ENCODE measurements at regions not wholly inside any gene's neighbourhood (a gene's known extent, or its start where the extent isn't known, plus 50 kb on each side); places are given as distances from the start of the nearest gene placed in this dataset.

DNA sequence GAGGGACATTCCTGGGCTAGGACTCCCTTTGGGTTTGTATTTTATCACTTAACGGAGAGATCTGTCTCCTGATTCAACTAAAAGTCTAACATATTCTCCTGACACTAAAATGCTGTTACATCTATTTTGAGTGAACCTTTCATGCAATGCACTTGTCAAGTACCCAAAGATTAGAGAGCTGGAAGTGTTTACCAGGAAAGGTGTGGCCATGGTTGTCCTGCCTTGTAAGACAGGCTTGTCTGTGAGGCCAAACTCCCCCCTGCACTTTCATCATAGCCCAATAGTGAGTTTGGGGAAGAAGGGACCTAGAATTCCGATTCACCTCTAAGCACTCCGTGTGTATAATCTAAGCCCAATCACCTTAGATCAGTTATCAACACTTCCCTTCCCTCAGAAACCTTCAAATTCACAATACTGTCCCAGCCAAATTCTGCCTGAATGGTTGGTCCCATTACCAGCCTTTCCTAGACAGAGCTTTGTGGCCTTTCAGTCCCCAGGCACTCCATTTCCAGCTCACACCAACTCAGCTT is 162.6 kb upstream of the NAMPT start:
- no peak for TF ChIP-seq POLR2A (IDR thresholded peaks at IDR 0.05)
- TF ChIP-seq, protein P1, sequence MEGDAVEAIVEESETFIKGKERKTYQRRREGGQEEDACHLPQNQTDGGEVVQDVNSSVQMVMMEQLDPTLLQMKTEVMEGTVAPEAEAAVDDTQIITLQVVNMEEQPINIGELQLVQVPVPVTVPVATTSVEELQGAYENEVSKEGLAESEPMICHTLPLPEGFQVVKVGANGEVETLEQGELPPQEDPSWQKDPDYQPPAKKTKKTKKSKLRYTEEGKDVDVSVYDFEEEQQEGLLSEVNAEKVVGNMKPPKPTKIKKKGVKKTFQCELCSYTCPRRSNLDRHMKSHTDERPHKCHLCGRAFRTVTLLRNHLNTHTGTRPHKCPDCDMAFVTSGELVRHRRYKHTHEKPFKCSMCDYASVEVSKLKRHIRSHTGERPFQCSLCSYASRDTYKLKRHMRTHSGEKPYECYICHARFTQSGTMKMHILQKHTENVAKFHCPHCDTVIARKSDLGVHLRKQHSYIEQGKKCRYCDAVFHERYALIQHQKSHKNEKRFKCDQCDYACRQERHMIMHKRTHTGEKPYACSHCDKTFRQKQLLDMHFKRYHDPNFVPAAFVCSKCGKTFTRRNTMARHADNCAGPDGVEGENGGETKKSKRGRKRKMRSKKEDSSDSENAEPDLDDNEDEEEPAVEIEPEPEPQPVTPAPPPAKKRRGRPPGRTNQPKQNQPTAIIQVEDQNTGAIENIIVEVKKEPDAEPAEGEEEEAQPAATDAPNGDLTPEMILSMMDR (IDR thresholded peaks at IDR 0.05), result no peak

Measured in sigmoid colon (tissue), 3 donors.